SK-N-SH treated with all-trans-retinoic acid at 6 μM for 48 hours (cell line): ENCODE measurements at regions not wholly inside any gene's neighbourhood (a gene's known extent, or its start where the extent isn't known, plus 50 kb on each side); places are given as distances from the start of the nearest gene placed in this dataset.

ENCODE experiments used
- ATAC-seq: fragments of 200-7000 bp; cut with Tn5 transposase; 3 replicates; pipeline ENCODE4 v1.9.1; 2020; ENCODE audit warnings: mild to moderate bottlenecking, moderate library complexity
- ARNTL ChIP-seq: fragments of 450-650 bp; formaldehyde crosslinking; IDR thresholded peaks from 2 replicates; pipeline ENCODE4 v1.5.0; 2020; ENCODE audit warnings: low read depth, mild to moderate bottlenecking, moderate library complexity, borderline replicate concordance
- CSDC2 ChIP-seq: fragments of 250-450 bp; sonication (Bioruptor Pico); IDR thresholded peaks from 2 replicates; pipeline ENCODE4 v1.5.0; 2020; ENCODE audit warnings: mild to moderate bottlenecking, moderate library complexity
- CSRNP3 ChIP-seq: fragments of 250-450 bp; sonication (Bioruptor Pico); IDR thresholded peaks from 2 replicates; pipeline ENCODE4 v1.5.1; 2021; ENCODE audit warnings: mild to moderate bottlenecking, moderate library complexity
- ESRRG ChIP-seq: fragments of 250-450 bp; sonication (Bioruptor Pico); IDR thresholded peaks from 2 replicates; pipeline ENCODE4 v1.6.1; 2021; ENCODE audit warnings: mild to moderate bottlenecking
- ISL1 ChIP-seq: fragments of 250-450 bp; sonication (Bioruptor Pico); IDR thresholded peaks from 2 replicates; pipeline ENCODE4 v2.1.2; 2022; ENCODE audit warnings: mild to moderate bottlenecking, moderate library complexity
- OSR1 ChIP-seq: fragments of 250-450 bp; sonication (Bioruptor Pico); IDR thresholded peaks from 2 replicates; pipeline ENCODE4 v1.8.0; 2022; ENCODE audit warnings: moderate library complexity, mild to moderate bottlenecking, inconsistent platforms
- PPARA ChIP-seq: fragments of 250-450 bp; sonication (Bioruptor Pico); IDR thresholded peaks from 2 replicates; pipeline ENCODE4 v1.5.0; 2020; ENCODE audit warnings: mild to moderate bottlenecking, borderline replicate concordance
- RARB ChIP-seq: fragments of 250-450 bp; sonication (Bioruptor Pico); IDR thresholded peaks from 2 replicates; pipeline ENCODE4 v1.8.0; 2021; ENCODE audit warnings: mild to moderate bottlenecking, moderate library complexity
- TOX ChIP-seq: fragments of 250-450 bp; sonication (Bioruptor Pico); IDR thresholded peaks from 2 replicates; pipeline ENCODE4 v1.8.0; 2021; ENCODE audit warnings: mild to moderate bottlenecking, moderate library complexity, borderline replicate concordance
- ZFP3 ChIP-seq: fragments of 250-450 bp; sonication (Bioruptor Pico); IDR thresholded peaks from 2 replicates; pipeline ENCODE4 v1.5.0; 2020; ENCODE audit warnings: mild to moderate bottlenecking, moderate library complexity
- ZFP30 ChIP-seq: fragments of 450-650 bp; formaldehyde crosslinking; IDR thresholded peaks from 2 replicates; pipeline ENCODE4 v1.5.0; 2022; ENCODE audit warnings: mild to moderate bottlenecking, moderate library complexity
- ZNF565 ChIP-seq: fragments of 450-650 bp; formaldehyde crosslinking; conservative IDR thresholded peaks from 2 replicates; pipeline ENCODE4 v1.5.0; 2020; ENCODE audit warnings: low read depth, mild to moderate bottlenecking, moderate library complexity
- ZNF70 ChIP-seq: fragments of 450-650 bp; formaldehyde crosslinking; IDR thresholded peaks from 2 replicates; pipeline ENCODE4 v1.5.0; 2020; ENCODE audit warnings: mild to moderate bottlenecking, moderate library complexity
- ZNF8 ChIP-seq: fragments of 450-650 bp; formaldehyde crosslinking; IDR thresholded peaks from 2 replicates; pipeline ENCODE4 v1.5.0; 2020; ENCODE audit warnings: mild to moderate bottlenecking, moderate library complexity
- TF ChIP-seq, protein P1 (sequence below): fragments of 250-450 bp; sonication (Bioruptor Pico); IDR thresholded peaks from 2 replicates; pipeline ENCODE4 v1.5.0; 2020; ENCODE audit warnings: mild to moderate bottlenecking, moderate library complexity
- TF ChIP-seq, protein P2 (sequence below): fragments of 250-450 bp; sonication (Bioruptor Pico); IDR thresholded peaks from 2 replicates; pipeline ENCODE4 v1.5.1; 2020; ENCODE audit warnings: low read depth, mild to moderate bottlenecking, moderate library complexity

DNA sequence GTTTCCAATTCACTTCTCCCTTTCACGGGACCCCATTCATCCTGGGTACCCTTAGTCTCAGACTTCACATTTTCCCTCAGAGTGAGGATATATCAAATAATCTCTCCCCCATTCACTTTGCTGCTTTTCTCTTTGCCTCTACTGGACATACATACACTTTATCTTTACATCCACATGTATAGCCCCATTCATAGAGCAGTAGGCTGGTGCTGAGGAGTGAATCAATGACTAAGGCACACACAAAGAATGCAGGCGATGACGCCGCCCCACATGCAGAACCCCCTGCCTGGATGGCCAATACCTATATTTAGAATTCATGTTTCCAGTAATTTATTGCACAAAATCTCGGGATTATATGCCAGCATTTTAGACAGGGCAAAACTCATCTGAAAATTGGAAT, 554.3 kb upstream of the TENM3 start (continued):
- TF ChIP-seq, protein P1, sequence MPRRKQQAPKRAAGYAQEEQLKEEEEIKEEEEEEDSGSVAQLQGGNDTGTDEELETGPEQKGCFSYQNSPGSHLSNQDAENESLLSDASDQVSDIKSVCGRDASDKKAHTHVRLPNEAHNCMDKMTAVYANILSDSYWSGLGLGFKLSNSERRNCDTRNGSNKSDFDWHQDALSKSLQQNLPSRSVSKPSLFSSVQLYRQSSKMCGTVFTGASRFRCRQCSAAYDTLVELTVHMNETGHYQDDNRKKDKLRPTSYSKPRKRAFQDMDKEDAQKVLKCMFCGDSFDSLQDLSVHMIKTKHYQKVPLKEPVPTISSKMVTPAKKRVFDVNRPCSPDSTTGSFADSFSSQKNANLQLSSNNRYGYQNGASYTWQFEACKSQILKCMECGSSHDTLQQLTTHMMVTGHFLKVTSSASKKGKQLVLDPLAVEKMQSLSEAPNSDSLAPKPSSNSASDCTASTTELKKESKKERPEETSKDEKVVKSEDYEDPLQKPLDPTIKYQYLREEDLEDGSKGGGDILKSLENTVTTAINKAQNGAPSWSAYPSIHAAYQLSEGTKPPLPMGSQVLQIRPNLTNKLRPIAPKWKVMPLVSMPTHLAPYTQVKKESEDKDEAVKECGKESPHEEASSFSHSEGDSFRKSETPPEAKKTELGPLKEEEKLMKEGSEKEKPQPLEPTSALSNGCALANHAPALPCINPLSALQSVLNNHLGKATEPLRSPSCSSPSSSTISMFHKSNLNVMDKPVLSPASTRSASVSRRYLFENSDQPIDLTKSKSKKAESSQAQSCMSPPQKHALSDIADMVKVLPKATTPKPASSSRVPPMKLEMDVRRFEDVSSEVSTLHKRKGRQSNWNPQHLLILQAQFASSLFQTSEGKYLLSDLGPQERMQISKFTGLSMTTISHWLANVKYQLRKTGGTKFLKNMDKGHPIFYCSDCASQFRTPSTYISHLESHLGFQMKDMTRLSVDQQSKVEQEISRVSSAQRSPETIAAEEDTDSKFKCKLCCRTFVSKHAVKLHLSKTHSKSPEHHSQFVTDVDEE (CRISPR knock-in tag): no peak
- TF ChIP-seq ZNF565 (no peak), CSDC2 (CRISPR knock-in tag) (no peak), ZNF8 (no peak), TOX (CRISPR knock-in tag) (no peak), ZFP30 (CRISPR knock-in tag) (no peak)

DNA sequence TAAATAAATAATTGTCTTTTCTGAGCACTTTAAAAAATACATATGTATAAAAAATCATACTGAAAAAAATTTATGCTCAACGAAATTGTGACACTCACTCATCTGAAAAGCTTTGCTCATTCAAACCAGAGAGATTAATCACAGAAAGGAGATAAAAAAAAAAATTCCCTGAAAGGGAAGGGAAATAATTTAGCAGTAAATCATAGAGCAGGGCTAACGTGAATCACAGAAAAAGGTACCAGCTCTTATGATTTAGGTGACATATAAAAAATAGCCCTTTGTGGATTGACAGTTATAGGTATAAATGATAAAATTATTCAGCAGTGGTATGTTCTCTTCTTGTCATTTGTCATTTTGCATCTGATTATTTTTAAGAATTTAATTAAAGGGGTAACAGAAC, 552.7 kb upstream of the TENM3 start:
- no peak for TF ChIP-seq ZFP3 (CRISPR knock-in tag)
- 0 out of 2 replicates have a peak, but pooled peaks have one; percentile 23 for TF ChIP-seq CSRNP3 (CRISPR knock-in tag)
- no peak for TF ChIP-seq OSR1 (CRISPR knock-in tag)
- peak; percentile 86 for TF ChIP-seq ISL1 (CRISPR knock-in tag)
- no peak for ATAC-seq

DNA sequence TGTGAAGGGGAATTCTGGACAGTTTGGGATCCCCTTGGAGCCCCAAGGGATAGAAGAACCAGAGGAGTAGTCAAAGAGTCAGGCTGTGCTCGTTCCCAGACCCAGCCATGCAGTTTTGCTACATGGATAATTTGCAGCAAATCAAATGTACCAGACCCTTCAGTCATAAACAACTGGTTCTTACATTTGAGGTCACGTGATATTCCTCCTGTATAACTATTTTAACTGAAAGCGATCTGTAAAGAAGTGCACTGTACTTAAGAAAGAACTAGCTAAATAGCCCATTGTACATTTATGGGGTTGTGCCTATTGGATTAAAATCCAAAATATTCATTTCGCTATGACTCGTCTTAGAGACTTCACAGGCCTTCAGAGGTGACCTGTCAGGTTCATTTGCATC, 550.2 kb upstream of the TENM3 start:
- TF ChIP-seq ZFP3 (CRISPR knock-in tag) (no peak), RARB (no peak), ZNF70 (CRISPR knock-in tag) (no peak), CSRNP3 (CRISPR knock-in tag) (no peak), ARNTL (CRISPR knock-in tag) (no peak), ZNF565 (no peak), ZFP30 (CRISPR knock-in tag) (no peak), PPARA (CRISPR knock-in tag) (no peak), OSR1 (CRISPR knock-in tag) (no peak), ISL1 (CRISPR knock-in tag) (no peak)
- TF ChIP-seq, protein P2, sequence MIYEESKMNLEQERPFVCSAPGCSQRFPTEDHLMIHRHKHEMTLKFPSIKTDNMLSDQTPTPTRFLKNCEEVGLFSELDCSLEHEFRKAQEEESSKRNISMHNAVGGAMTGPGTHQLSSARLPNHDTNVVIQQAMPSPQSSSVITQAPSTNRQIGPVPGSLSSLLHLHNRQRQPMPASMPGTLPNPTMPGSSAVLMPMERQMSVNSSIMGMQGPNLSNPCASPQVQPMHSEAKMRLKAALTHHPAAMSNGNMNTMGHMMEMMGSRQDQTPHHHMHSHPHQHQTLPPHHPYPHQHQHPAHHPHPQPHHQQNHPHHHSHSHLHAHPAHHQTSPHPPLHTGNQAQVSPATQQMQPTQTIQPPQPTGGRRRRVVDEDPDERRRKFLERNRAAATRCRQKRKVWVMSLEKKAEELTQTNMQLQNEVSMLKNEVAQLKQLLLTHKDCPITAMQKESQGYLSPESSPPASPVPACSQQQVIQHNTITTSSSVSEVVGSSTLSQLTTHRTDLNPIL: no peak
- TF ChIP-seq, protein P1 (CRISPR knock-in tag): no peak
- no peak for ATAC-seq

DNA sequence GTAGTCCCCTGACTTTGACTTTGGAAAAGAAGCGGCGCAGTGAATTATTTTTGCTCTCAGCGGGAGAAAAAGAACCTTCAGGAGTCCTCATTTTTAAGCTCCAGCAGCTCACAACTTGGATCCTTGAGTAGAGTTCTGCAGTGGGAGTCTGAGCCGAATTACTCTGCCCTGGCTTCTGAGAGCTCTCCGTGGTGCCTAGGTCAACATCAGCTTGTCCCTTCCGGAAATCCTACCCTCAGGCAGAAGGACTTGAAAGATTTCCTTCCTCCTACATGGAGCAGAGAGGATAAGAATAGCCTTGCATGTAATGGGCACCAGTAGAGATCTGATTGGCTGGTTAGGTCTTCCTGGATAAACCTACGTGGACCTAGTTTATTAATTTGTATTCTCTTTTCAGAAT, 549.7 kb upstream of the TENM3 start:
- ATAC-seq: no peak
- TF ChIP-seq TOX (CRISPR knock-in tag): no peak
- TF ChIP-seq ISL1 (CRISPR knock-in tag): no peak
- TF ChIP-seq ZNF70 (CRISPR knock-in tag): no peak
- TF ChIP-seq, protein P1 (CRISPR knock-in tag): no peak
- TF ChIP-seq ESRRG (CRISPR knock-in tag): no peak
